Uterus (tissue), 3 donors: ENCODE measurements at regions not wholly inside any gene's neighbourhood (a gene's known extent, or its start where the extent isn't known, plus 50 kb on each side); places are given as distances from the start of the nearest gene placed in this dataset. TPM values are rescaled to one million over a fixed set of nuclear protein-coding genes. Genes with fewer than 3 reads are reported as not detected.

Source experiments
- DNase-seq, 2 donors: peaks; one replicate each; pipeline ENCODE4 v3.0.0-alpha.2; 2019 to 2020
- H3K27ac ChIP-seq, 2 donors: fragments of 200-600 bp; sonication (generic); 1 replicate in 1 of 2; 2 replicates in 1 of 2; pipeline ENCODE4 v1.5.1; 2016 to 2018
- H3K27me3 ChIP-seq, 2 donors: fragments of 200-600 bp; sonication (generic); one replicate each; pipeline ENCODE4 v1.5.1; 2018 to 2019; ENCODE audit warnings: control low read depth in 1 of 2
- H3K36me3 ChIP-seq, 2 donors: fragments of 200-600 bp; sonication (generic); one replicate each; pipeline ENCODE4 v1.5.1; 2019; ENCODE audit warnings: control low read depth in 1 of 2
- H3K4me1 ChIP-seq, 2 donors: fragments of 200-600 bp; sonication (generic); one replicate each; pipeline ENCODE4 v1.5.1; 2018 to 2019; ENCODE audit warnings: control low read depth in 1 of 2
- H3K4me3 ChIP-seq, 2 donors: fragments of 200-600 bp; sonication (generic); 1 replicate in 1 of 2; 2 replicates in 1 of 2; pipeline ENCODE4 v1.5.1; 2018 to 2019; ENCODE audit warnings: mild to moderate bottlenecking in 1 of 2
- H3K9me3 ChIP-seq, 2 donors: fragments of 200-600 bp; sonication (generic); one replicate each; pipeline ENCODE4 v1.5.1; 2019; ENCODE audit warnings: control low read depth in 1 of 2
- CTCF ChIP-seq, 4 experiments: fragments of 200-600 bp in 2 of 4; fragments of 450-650 bp in 2 of 4; sonication (generic) in 2 of 4; IDR thresholded peaks; one replicate each; pipeline ENCODE4 v1.5.1; 2016 to 2019; ENCODE audit warnings: antibody characterized with exemption in 4 of 4, mild to moderate bottlenecking in 2 of 4, moderate library complexity in 1 of 4
- POLR2A ChIP-seq, 2 donors: fragments of 450-650 bp; IDR thresholded peaks; one replicate each; pipeline ENCODE4 v1.6.1; 2016; ENCODE audit warnings: antibody characterized with exemption in 2 of 2, mild to moderate bottlenecking in 1 of 2, moderate library complexity in 1 of 2
- intact Hi-C: fragments of 100-400 bp; cut with DNase I; formaldehyde crosslinking; loops from one replicate; pipeline ENCODE4 v1.15.1; 2023; ENCODE audit warnings: low total_unique reads
- small RNA-seq: library from RNA; depleted of rRNA; stranded (forward); fragments of <200 nt; gene quantifications from one replicate; pipeline ENCODE3, GENCODE V24; 2016
- donor health status: DM: yes; HTN: yes; CAD: no.

GRCh38 chr7:121448429-121448828, 52.3 kb upstream of the FAM3C start:
- Histone ChIP-seq H3K9me3 (no peaks in the 10 kb centered on the region), H3K27me3 (no peaks in the 10 kb centered on the region), H3K4me1 (peaks cover 0 to 7% of the 10 kb centered on the region in 2 donors), H3K36me3 (no peaks in the 10 kb centered on the region), H3K27ac (peak overlapping the region; percentile 49 to 73), H3K4me3 (no peak overlapping the region)
- intact Hi-C loops = no loop called here
- no peak for DNase-seq
- TF ChIP-seq CTCF (IDR thresholded peaks at IDR 0.05) = no peak

GRCh38 chr7:121447911-121448300, 51.8 kb upstream of the FAM3C start:
- H3K4me1 ChIP-seq = peaks cover 0 to 7% of the 10 kb centered on the region in 2 donors
- H3K27ac ChIP-seq = peak overlapping the region; percentile 49 to 73
- no peaks in the 10 kb centered on the region for H3K27me3 ChIP-seq
- intact Hi-C loops = no loop called here
- no peaks in the 10 kb centered on the region for H3K36me3 ChIP-seq
- no peaks in the 10 kb centered on the region for H3K9me3 ChIP-seq
- TF ChIP-seq POLR2A (IDR thresholded peaks at IDR 0.05) (no peak), CTCF (IDR thresholded peaks at IDR 0.05) (no peak)
- H3K4me3 ChIP-seq = no peak overlapping the region
- DNase-seq = no peak

- H3K27ac ChIP-seq = peak overlapping the region; percentile 49 to 73
- no peak overlapping the region for H3K4me3 ChIP-seq
- DNase-seq = peak; percentile 35 to 48
- H3K27me3 ChIP-seq = no peaks in the 10 kb centered on the region
- no peaks in the 10 kb centered on the region for H3K36me3 ChIP-seq
- intact Hi-C loops = no loop called here
- H3K9me3 ChIP-seq = no peaks in the 10 kb centered on the region
- H3K4me1 ChIP-seq = peaks cover 0 to 7% of the 10 kb centered on the region in 2 donors
- TF ChIP-seq CTCF (IDR thresholded peaks at IDR 0.05) (no peak), POLR2A (IDR thresholded peaks at IDR 0.05) (no peak)
These were observed 51.3 kb upstream of the FAM3C start for GRCh38 chr7:121447243-121447910.

- H3K4me3 ChIP-seq = no peak overlapping the region
- H3K36me3 ChIP-seq = no peaks in the 10 kb centered on the region
- DNase-seq = no peak
- no peak for TF ChIP-seq POLR2A (IDR thresholded peaks at IDR 0.05)
- no peak for TF ChIP-seq CTCF (IDR thresholded peaks at IDR 0.05)
- intact Hi-C loops = no loop called here
- H3K27ac ChIP-seq = peak overlapping the region; percentile 49 to 73
- no peaks in the 10 kb centered on the region for H3K27me3 ChIP-seq
- no peaks in the 10 kb centered on the region for H3K9me3 ChIP-seq
- H3K4me1 ChIP-seq = peaks cover 0 to 7% of the 10 kb centered on the region in 2 donors
These were observed 50.4 kb upstream of the FAM3C start for GRCh38 chr7:121446526-121446925.

Small RNA genes in the stretch of these regions (small RNA-seq; reads per million reads assigned to genes)
- gene RN7SKP277 = not detected
